ENCODE measurements at regions not wholly inside any gene's neighbourhood (a gene's known extent, or its start where the extent isn't known, plus 50 kb on each side); places are given as distances from the start of the nearest gene placed in this dataset.
"Not testable (repeated sequence)": the region's sequence is repeated elsewhere in the genome, so short reads cannot be mapped to it uniquely, and the experiment has no call there.

DNA sequence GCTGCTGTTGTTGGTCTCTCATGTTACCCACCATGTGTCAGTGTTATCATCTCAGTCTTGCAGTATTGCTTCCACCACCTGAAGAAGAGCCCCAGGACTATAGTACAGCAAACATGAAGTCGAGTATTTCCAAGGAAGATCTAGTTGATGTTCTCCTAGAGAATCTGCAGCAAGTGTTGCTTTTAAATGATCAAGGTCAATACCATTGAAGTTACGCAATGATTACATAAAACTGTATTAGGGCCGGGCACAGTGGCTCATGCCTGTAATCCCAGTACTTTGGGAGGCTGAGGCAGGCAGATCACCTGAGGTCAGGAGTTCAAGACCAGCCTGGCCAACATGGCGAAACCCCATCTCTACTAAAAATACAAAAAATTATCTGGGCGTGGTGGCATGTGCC is 173.9 kb downstream of the TJP1 start:
- DNase-seq (ENCODE audit: low read depth in 1 of 2, low spot score in 1 of 2); ATAC-seq; H3K4me3 ChIP-seq; H3K4me2 ChIP-seq; FAIRE-seq; POLR2A ChIA-PET; H3K27ac ChIP-seq; H3K9me3 ChIP-seq; H3K4me1 ChIP-seq; CTCF ChIA-PET: not testable (repeated sequence)
- WGBS (ENCODE audit: missing lambda C conversion rate) = 65% methylated on average over 5 of the region's 5 CpGs
- TF ChIP-seq CEBPB (IDR thresholded peaks at IDR 0.05) = peak in 1 of 2 experiments; percentile 59; a peak in 3 of 4 replicates

DNA sequence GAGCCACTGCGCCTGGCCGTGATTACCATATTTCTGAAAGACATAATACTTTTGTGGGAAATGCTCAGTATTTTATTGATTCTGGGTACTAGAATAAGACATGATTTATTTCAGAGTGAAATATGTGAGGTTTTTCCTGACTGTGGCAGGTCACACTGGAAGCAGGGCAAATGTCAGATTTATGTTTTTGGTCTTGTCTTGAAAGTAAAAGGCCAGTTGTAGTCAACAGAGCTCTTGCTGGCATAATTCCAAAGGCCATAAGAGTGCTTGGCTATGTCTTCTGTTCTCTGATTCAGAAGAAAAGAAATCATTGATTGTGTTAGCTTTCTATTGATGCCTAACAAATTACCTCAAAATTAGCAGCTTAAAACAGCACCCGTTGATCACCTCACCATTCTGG is 176.4 kb downstream of the TJP1 start:
- Histone ChIP-seq H3K4me1 (no peaks in the 10 kb centered on the region), H3K27ac (no peak overlapping the region), H3K9me3 (no peaks in the 10 kb centered on the region), H3K4me2 (no peak overlapping the region), H3K4me3 (no peak overlapping the region)
- ChIA-PET CTCF (interaction anchor here (0.6 to 2.4 kb wide), 9 partner anchors 8 to 398 kb away, joined by 3 to 9 read pairs (median 3); no protein-coding TSS in a partner anchor), POLR2A (no interaction called here)
- TF ChIP-seq HMGXB4 (CRISPR knock-in tag; IDR thresholded peaks at IDR 0.05; ENCODE audit: borderline replicate concordance) (no peak), BHLHE40 (IDR thresholded peaks at IDR 0.05; ENCODE audit: low read depth, low read length) (no peak)
- 88% methylated on average over 3 of the region's 3 CpGs for WGBS (ENCODE audit: missing lambda C conversion rate)
- no peak for FAIRE-seq
- no peak for ATAC-seq
- DNase-seq (ENCODE audit: low read depth in 1 of 2, low spot score in 1 of 2) = no peak

DNA sequence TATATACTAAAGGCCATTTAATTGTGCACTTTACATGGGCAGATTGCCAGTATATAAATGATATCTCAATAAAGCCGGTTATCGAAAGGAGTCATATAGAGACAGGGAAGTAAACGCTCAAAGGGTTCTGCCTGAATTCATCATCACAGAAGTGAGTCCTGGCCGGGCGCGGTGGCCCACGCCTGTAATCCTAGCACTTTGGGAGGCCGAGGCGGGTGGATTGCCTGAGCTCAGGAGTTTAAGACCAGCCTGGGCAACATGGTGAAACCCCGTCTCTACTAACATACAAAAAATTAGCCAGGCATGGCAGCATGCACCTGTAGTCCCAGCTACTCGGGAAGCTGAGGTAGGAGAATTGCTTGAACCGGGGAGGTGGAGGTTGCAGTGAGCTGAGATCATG is 177.9 kb downstream of the TJP1 start:
- ATAC-seq; POLR2A ChIA-PET; H3K27ac ChIP-seq; H3K4me2 ChIP-seq; H3K9me3 ChIP-seq; H3K4me1 ChIP-seq; DNase-seq (ENCODE audit: low read depth in 1 of 2, low spot score in 1 of 2); H3K4me3 ChIP-seq; FAIRE-seq: not testable (repeated sequence)
- CTCF ChIA-PET = interaction anchor here (2.4 kb wide), 1 partner anchor 31 kb away, joined by 9 read pairs; no protein-coding TSS in a partner anchor
- WGBS (ENCODE audit: missing lambda C conversion rate) = 84% methylated on average over 12 of the region's 12 CpGs

DNA sequence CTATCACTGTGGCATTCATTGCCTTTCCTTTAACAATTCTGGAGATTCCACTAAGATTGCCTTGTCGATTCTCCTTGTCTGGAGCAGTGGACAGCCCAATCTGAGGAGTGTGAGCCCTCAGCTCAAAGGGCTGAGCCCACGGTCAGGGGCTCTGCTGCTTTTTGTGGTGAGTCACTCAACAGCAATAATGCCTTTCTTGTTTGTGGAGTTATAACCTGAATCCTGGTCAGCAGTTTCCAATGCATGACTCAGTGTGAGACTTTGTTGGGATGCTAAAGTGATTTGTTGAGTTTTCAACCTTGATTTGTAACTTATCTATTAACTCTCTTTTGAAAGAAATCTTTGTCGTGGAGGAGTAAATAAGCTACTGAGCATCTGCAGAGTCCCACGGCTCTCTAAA is 183.5 kb downstream of the TJP1 start:
- ATAC-seq (no peak), DNase-seq (ENCODE audit: low read depth in 1 of 2, low spot score in 1 of 2) (no peak), FAIRE-seq (no peak)
- H3K4me3 ChIP-seq = no peak overlapping the region
- TF ChIP-seq ATOH8 (CRISPR knock-in tag; IDR thresholded peaks at IDR 0.05; ENCODE audit: low read depth) (no peak), FOSL2 (IDR thresholded peaks at IDR 0.05) (no peak), FOSL2 (CRISPR knock-in tag; IDR thresholded peaks at IDR 0.05) (no peak; the same call in 1 of the 2 replicates), HDAC2 (IDR thresholded peaks at IDR 0.05) (no peak), MAFK (IDR thresholded peaks at IDR 0.05; ENCODE audit: partially characterized antibody) (peak; percentile 20)
- H3K9me3 ChIP-seq = no peaks in the 10 kb centered on the region
- ChIA-PET CTCF (interaction anchor here (0.8 kb wide), 1 partner anchor 287 kb away, joined by 3 read pairs; no protein-coding TSS in a partner anchor), POLR2A (no interaction called here)
- 38% methylated on average over 4 of the region's 4 CpGs for WGBS (ENCODE audit: missing lambda C conversion rate)
- H3K4me1 ChIP-seq = no peaks in the 10 kb centered on the region; the same call in 2 of the 3 replicates
- no peak overlapping the region for H3K27ac ChIP-seq
- no peak overlapping the region for H3K4me2 ChIP-seq

- POLR2A ChIA-PET = no interaction called here
- H3K4me3 ChIP-seq = no peak overlapping the region
- TF ChIP-seq HMGXB4 (CRISPR knock-in tag; IDR thresholded peaks at IDR 0.05; ENCODE audit: borderline replicate concordance) (no peak), REST (IDR thresholded peaks at IDR 0.05) (no peak), ZFP36 (IDR thresholded peaks at IDR 0.05; ENCODE audit: borderline replicate concordance, partially characterized antibody) (no peak), EHMT2 (IDR thresholded peaks at IDR 0.05; ENCODE audit: low read depth) (no peak), E2F6 (IDR thresholded peaks at IDR 0.05; ENCODE audit: borderline replicate concordance, low read depth) (no peak), RFX5 (IDR thresholded peaks at IDR 0.05) (no peak), ZC3H11A (IDR thresholded peaks at IDR 0.05) (no peak), MAFK (IDR thresholded peaks at IDR 0.05; ENCODE audit: partially characterized antibody) (no peak), TFCP2L1 (CRISPR knock-in tag; IDR thresholded peaks at IDR 0.05) (no peak), HOXA7 (CRISPR knock-in tag; IDR thresholded peaks at IDR 0.05) (no peak), CEBPB (IDR thresholded peaks at IDR 0.05) (no peak)
- no peaks in the 10 kb centered on the region; the same call in 2 of the 3 replicates for H3K4me1 ChIP-seq
- H3K4me2 ChIP-seq = no peak overlapping the region
- 55% methylated on average over 3 of the region's 3 CpGs for WGBS (ENCODE audit: missing lambda C conversion rate)
- ATAC-seq (no peak), DNase-seq (ENCODE audit: low read depth in 1 of 2, low spot score in 1 of 2) (no peak), FAIRE-seq (no peak)
- CTCF ChIA-PET = interaction anchor here (0.6 to 1.0 kb wide), 2 partner anchors 8 to 24 kb away, joined by 3 to 4 read pairs; no protein-coding TSS in a partner anchor
- H3K9me3 ChIP-seq = no peaks in the 10 kb centered on the region
- H3K27ac ChIP-seq = no peak overlapping the region
Measured at GRCh38 chr15:29638011-29638410, 184.3 kb downstream of the TJP1 start.
